GM10266 (cell line): ENCODE measurements at regions not wholly inside any gene's neighbourhood (a gene's known extent, or its start where the extent isn't known, plus 50 kb on each side); places are given as distances from the start of the nearest gene placed in this dataset.
"Not testable (repeated sequence)": the region's sequence is repeated elsewhere in the genome, so short reads cannot be mapped to it uniquely, and the experiment has no call there.

Experiments
- DNase-seq: peaks from one replicate; pipeline ENCODE4 v3.0.0; 2012; ENCODE audit errors: extremely low spot score
- CTCF ChIP-seq: IDR thresholded peaks from 2 replicates; pipeline ENCODE4 v1.5.1; 2012; ENCODE audit warnings: mild to moderate bottlenecking, low read depth; ENCODE audit not compliant: control insufficient read depth, insufficient read depth; ENCODE audit errors: missing control alignments

- TF ChIP-seq CTCF, result no peak
Measured at GRCh38 chr7:13111230-13111629, 423.8 kb downstream of the ARL4A start.

GRCh38 chr7:13114240-13114639 is 426.8 kb downstream of the ARL4A start:
- DNase-seq, result not testable (repeated sequence)

More at GRCh38 chr7:13111230-13111629, 423.8 kb downstream of the ARL4A start:
- DNase-seq, result no peak

GRCh38 chr7:13115157-13115772 is 427.8 kb downstream of the ARL4A start:
- no peak for TF ChIP-seq CTCF
- no peak for DNase-seq

GRCh38 chr7:13115855-13116254 is 428.4 kb downstream of the ARL4A start:
- no peak for DNase-seq
- no peak for TF ChIP-seq CTCF

- peak; percentile 10 for TF ChIP-seq CTCF
- no peak for DNase-seq
Measured at GRCh38 chr7:13117103-13117502, 429.7 kb downstream of the ARL4A start.

GRCh38 chr7:13117592-13117991 is 430.2 kb downstream of the ARL4A start:
- no peak for TF ChIP-seq CTCF
- no peak for DNase-seq

- not testable (repeated sequence) for DNase-seq
Measured at GRCh38 chr7:13124629-13125028, 437.2 kb downstream of the ARL4A start.

- DNase-seq, result no peak
- no peak for TF ChIP-seq CTCF
Measured at GRCh38 chr7:13126347-13126746, 438.9 kb downstream of the ARL4A start.
